C4-2B (cell line): ENCODE measurements at regions not wholly inside any gene's neighbourhood (a gene's known extent, or its start where the extent isn't known, plus 50 kb on each side); places are given as distances from the start of the nearest gene placed in this dataset.

Experiments used
- ZFX ChIP-seq: fragments of 450-650 bp; IDR thresholded peaks from 2 replicates; pipeline ENCODE4 v1.6.1; 2017
- TF ChIP-seq, protein P1 (sequence below): fragments of 450-650 bp; conservative IDR thresholded peaks from 2 replicates; pipeline ENCODE4 v1.5.1; 2017; ENCODE audit warnings: mild to moderate bottlenecking

DNA sequence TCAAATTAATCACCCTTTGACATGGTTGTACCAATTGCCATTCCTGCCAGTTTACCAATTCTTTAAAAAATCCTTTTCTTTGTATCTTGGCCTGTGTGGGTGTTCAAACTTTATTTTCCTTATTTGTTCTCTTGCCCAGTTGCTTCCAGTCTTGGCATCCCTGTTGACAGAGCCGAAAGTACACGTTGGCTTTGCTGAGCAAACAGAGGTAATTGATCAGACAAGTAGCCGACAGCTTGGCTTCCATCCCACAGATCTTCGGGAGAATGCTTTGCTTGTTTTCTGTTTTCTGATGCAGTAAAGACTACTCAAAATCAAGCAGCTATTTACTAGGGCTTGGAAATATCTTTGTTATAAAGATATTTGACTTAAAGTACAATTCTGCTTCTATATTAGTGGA, 506.8 kb upstream of the SALL1 start:
- TF ChIP-seq, protein P1, sequence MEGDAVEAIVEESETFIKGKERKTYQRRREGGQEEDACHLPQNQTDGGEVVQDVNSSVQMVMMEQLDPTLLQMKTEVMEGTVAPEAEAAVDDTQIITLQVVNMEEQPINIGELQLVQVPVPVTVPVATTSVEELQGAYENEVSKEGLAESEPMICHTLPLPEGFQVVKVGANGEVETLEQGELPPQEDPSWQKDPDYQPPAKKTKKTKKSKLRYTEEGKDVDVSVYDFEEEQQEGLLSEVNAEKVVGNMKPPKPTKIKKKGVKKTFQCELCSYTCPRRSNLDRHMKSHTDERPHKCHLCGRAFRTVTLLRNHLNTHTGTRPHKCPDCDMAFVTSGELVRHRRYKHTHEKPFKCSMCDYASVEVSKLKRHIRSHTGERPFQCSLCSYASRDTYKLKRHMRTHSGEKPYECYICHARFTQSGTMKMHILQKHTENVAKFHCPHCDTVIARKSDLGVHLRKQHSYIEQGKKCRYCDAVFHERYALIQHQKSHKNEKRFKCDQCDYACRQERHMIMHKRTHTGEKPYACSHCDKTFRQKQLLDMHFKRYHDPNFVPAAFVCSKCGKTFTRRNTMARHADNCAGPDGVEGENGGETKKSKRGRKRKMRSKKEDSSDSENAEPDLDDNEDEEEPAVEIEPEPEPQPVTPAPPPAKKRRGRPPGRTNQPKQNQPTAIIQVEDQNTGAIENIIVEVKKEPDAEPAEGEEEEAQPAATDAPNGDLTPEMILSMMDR: no peak
- TF ChIP-seq ZFX: no peak
